Endothelial cell of umbilical vein (primary cell): ENCODE measurements at regions not wholly inside any gene's neighbourhood (a gene's known extent, or its start where the extent isn't known, plus 50 kb on each side); places are given as distances from the start of the nearest gene placed in this dataset.

Source experiments
- EZH2 ChIP-seq: IDR thresholded peaks from 2 replicates; pipeline ENCODE4 v1.6.1; 2012; ENCODE audit warnings: borderline replicate concordance, low read depth, mild to moderate bottlenecking, moderate library complexity, low read length, inconsistent platforms; ENCODE audit not compliant: severe bottlenecking
- FOS ChIP-seq: IDR thresholded peaks from 2 replicates; pipeline ENCODE4 v1.6.1; 2011; ENCODE audit warnings: mild to moderate bottlenecking, low read length, moderate library complexity, borderline replicate concordance; ENCODE audit not compliant: insufficient read depth
- JUN ChIP-seq: IDR thresholded peaks from 2 replicates; pipeline ENCODE4 v1.6.1; 2011; ENCODE audit warnings: borderline replicate concordance, low read depth; ENCODE audit not compliant: insufficient read length, insufficient read depth
- MYC ChIP-seq: IDR thresholded peaks from one replicate; pipeline ENCODE4 v1.6.1; 2011; ENCODE audit warnings: mild to moderate bottlenecking, low read depth, low read length
- POLR2A ChIP-seq: IDR thresholded peaks from 2 replicates; pipeline ENCODE4 v1.6.1; 2012; ENCODE audit warnings: low read depth, mild to moderate bottlenecking, control low read depth, low read length
- POLR2AphosphoS5 ChIP-seq: IDR thresholded peaks from 2 replicates; pipeline ENCODE4 v1.6.1; 2012; ENCODE audit warnings: low read depth, mild to moderate bottlenecking, control low read depth, low read length, moderate library complexity; ENCODE audit not compliant: insufficient read depth
- TF ChIP-seq, protein P1 (sequence below), 2 donors: IDR thresholded peaks; 1 replicate in 1 of 2; 2 replicates in 1 of 2; pipeline ENCODE4 v1.5.1; 2011; ENCODE audit warnings: low read length in 2 of 2, mild to moderate bottlenecking in 2 of 2, moderate library complexity in 2 of 2, control low read depth in 1 of 2, inconsistent platforms in 1 of 2, low read depth in 1 of 2; ENCODE audit not compliant: insufficient read depth in 1 of 2; ENCODE audit errors: extremely low read depth in 1 of 2
- TF ChIP-seq, protein P2 (sequence below): IDR thresholded peaks from 2 replicates; pipeline ENCODE4 v1.6.1; 2011; ENCODE audit not compliant: insufficient read depth, insufficient read length

DNA sequence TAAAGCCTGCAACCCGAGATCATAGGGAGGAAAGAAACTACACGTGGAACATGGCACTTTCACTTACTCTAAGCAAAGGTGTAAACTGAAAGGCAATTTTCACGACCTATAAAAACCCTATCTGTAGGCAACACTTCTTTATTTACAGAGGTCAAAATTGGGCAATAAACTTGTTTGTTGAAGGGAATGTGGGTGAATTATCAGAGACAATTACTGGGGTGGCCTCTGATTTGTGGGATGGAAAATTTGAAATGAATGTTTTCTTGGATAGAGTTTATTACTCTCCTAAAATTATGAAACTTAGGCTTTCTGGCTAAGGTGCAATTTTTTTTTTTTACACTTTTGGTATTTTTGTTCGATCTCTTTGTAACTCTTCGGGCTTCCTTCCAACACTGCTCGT, 734.1 kb upstream of the TENM3 start:
- no peak for TF ChIP-seq POLR2AphosphoS5
- no peak for TF ChIP-seq EZH2
- TF ChIP-seq POLR2A: no peak
- TF ChIP-seq, protein P1, sequence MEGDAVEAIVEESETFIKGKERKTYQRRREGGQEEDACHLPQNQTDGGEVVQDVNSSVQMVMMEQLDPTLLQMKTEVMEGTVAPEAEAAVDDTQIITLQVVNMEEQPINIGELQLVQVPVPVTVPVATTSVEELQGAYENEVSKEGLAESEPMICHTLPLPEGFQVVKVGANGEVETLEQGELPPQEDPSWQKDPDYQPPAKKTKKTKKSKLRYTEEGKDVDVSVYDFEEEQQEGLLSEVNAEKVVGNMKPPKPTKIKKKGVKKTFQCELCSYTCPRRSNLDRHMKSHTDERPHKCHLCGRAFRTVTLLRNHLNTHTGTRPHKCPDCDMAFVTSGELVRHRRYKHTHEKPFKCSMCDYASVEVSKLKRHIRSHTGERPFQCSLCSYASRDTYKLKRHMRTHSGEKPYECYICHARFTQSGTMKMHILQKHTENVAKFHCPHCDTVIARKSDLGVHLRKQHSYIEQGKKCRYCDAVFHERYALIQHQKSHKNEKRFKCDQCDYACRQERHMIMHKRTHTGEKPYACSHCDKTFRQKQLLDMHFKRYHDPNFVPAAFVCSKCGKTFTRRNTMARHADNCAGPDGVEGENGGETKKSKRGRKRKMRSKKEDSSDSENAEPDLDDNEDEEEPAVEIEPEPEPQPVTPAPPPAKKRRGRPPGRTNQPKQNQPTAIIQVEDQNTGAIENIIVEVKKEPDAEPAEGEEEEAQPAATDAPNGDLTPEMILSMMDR (IDR thresholded peaks at IDR 0.05; ENCODE audit: extremely low read depth in 1 of 2, insufficient read depth in 1 of 2, low read depth in 1 of 2, low read length in 2 of 2): no peak
- no peak for TF ChIP-seq FOS
- TF ChIP-seq, protein P2, sequence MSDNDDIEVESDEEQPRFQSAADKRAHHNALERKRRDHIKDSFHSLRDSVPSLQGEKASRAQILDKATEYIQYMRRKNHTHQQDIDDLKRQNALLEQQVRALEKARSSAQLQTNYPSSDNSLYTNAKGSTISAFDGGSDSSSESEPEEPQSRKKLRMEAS: no peak
- no peak for TF ChIP-seq MYC
- no peak for TF ChIP-seq JUN
